ENCODE measurements at regions not wholly inside any gene's neighbourhood (a gene's known extent, or its start where the extent isn't known, plus 50 kb on each side); places are given as distances from the start of the nearest gene placed in this dataset.

DNA sequence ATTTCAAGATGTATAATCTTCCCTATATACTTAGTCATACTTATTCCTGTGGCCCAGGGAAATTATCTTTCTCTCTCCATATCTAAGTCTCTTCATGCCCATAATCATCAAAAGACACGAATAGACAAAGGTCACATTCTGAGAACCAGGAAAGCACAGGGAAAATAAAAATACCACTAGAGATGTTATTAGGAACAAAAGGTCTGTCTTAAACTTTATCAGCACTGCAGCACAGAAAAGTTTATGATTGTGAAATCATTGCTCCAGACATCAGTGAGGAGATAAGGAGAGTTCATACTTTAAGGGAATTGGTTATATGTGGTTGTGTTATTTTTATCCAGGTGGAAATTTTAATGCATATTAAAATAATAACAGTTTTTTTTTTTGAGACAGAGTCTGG, 974.6 kb upstream of the CELF2 start:
- TF ChIP-seq, protein P1, sequence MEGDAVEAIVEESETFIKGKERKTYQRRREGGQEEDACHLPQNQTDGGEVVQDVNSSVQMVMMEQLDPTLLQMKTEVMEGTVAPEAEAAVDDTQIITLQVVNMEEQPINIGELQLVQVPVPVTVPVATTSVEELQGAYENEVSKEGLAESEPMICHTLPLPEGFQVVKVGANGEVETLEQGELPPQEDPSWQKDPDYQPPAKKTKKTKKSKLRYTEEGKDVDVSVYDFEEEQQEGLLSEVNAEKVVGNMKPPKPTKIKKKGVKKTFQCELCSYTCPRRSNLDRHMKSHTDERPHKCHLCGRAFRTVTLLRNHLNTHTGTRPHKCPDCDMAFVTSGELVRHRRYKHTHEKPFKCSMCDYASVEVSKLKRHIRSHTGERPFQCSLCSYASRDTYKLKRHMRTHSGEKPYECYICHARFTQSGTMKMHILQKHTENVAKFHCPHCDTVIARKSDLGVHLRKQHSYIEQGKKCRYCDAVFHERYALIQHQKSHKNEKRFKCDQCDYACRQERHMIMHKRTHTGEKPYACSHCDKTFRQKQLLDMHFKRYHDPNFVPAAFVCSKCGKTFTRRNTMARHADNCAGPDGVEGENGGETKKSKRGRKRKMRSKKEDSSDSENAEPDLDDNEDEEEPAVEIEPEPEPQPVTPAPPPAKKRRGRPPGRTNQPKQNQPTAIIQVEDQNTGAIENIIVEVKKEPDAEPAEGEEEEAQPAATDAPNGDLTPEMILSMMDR (IDR thresholded peaks at IDR 0.05): no peak
- TF ChIP-seq POLR2A (IDR thresholded peaks at IDR 0.05): no peak

Data from esophagus squamous epithelium (tissue), 4 donors.